SK-MEL-5 (cell line): ENCODE measurements at regions not wholly inside any gene's neighbourhood (a gene's known extent, or its start where the extent isn't known, plus 50 kb on each side); places are given as distances from the start of the nearest gene placed in this dataset.
"Not testable (repeated sequence)": the region's sequence is repeated elsewhere in the genome, so short reads cannot be mapped to it uniquely, and the experiment has no call there.

Experiments used
- DNase-seq: peaks from one replicate; pipeline ENCODE4 v3.0.0-alpha.2; 2016; ENCODE audit warnings: low read depth, low spot score
- in situ Hi-C: cut with HindIII; loops from 2 replicates; pipeline ENCODE4 v1.10.0; 2016; ENCODE audit warnings: low sequenced_read_pairs, high pct_unique_total_duplicates, low pct_unique_long_range_greater_than_20kb

GRCh38 chr12:115370650-115371049 is 686.7 kb upstream of the TBX3 start:
- in situ Hi-C loops: no loop called here

GRCh38 chr12:115370207-115370606 is 686.2 kb upstream of the TBX3 start:
- DNase-seq: no peak
- in situ Hi-C loops: no loop called here

More at GRCh38 chr12:115370650-115371049, 686.7 kb upstream of the TBX3 start:
- DNase-seq: no peak

GRCh38 chr12:115366277-115366676 is 682.3 kb upstream of the TBX3 start:
- in situ Hi-C loops, DNase-seq: not testable (repeated sequence)

- in situ Hi-C loops: not testable (repeated sequence)
- DNase-seq: peak; percentile 30
Observed at GRCh38 chr12:115365765-115366164, 681.8 kb upstream of the TBX3 start.

- no peak for DNase-seq
- in situ Hi-C loops: no loop called here
Observed at GRCh38 chr12:115364921-115365320, 680.9 kb upstream of the TBX3 start.

- DNase-seq: no peak
- in situ Hi-C loops: no loop called here
Observed at GRCh38 chr12:115362339-115362976, 678.5 kb upstream of the TBX3 start.

GRCh38 chr12:115357681-115358080 is 673.7 kb upstream of the TBX3 start:
- in situ Hi-C loops: no loop called here
- no peak for DNase-seq

- no peak for DNase-seq
- in situ Hi-C loops: no loop called here
Observed at GRCh38 chr12:115355301-115355700, 671.3 kb upstream of the TBX3 start.

- no peak for DNase-seq
- in situ Hi-C loops: no loop called here
Observed at GRCh38 chr12:115354007-115354890, 670.3 kb upstream of the TBX3 start.

GRCh38 chr12:115353467-115353866 is 669.5 kb upstream of the TBX3 start:
- DNase-seq: no peak
- in situ Hi-C loops: no loop called here

GRCh38 chr12:115351514-115352077 is 667.6 kb upstream of the TBX3 start:
- in situ Hi-C loops: no loop called here
- DNase-seq: no peak

GRCh38 chr12:115349711-115350110 is 665.7 kb upstream of the TBX3 start:
- in situ Hi-C loops: no loop called here
- peak; percentile 7 for DNase-seq

- in situ Hi-C loops: no loop called here
- DNase-seq: no peak
Observed at GRCh38 chr12:115348301-115348700, 664.3 kb upstream of the TBX3 start.

- in situ Hi-C loops: no loop called here
- DNase-seq: no peak
Observed at GRCh38 chr12:115343601-115344000, 659.6 kb upstream of the TBX3 start.

GRCh38 chr12:115343008-115343407 is 659.0 kb upstream of the TBX3 start:
- DNase-seq: no peak
- in situ Hi-C loops: no loop called here

GRCh38 chr12:115341442-115341841 is 657.5 kb upstream of the TBX3 start:
- peak; percentile 73 for DNase-seq
- in situ Hi-C loops: no loop called here

GRCh38 chr12:115338566-115339294 is 654.8 kb upstream of the TBX3 start:
- in situ Hi-C loops: no loop called here

More at GRCh38 chr12:115338566-115339294, 654.8 kb upstream of the TBX3 start:
- no peak for DNase-seq
